LoVo (cell line): ENCODE measurements at regions not wholly inside any gene's neighbourhood (a gene's known extent, or its start where the extent isn't known, plus 50 kb on each side); places are given as distances from the start of the nearest gene placed in this dataset.
"Not testable (repeated sequence)": the region's sequence is repeated elsewhere in the genome, so short reads cannot be mapped to it uniquely, and the experiment has no call there.

Source experiments
- DNase-seq: peaks from one replicate; pipeline ENCODE4 v3.0.0-alpha.2; 2016; ENCODE audit warnings: low spot score

GRCh38 chr2:114066186-114066747, 176.4 kb downstream of the ACTR3 start:
- no peak for DNase-seq

- DNase-seq = no peak
These were observed 178.5 kb downstream of the ACTR3 start for GRCh38 chr2:114068438-114068837.

GRCh38 chr2:114076961-114077360, 187.1 kb downstream of the ACTR3 start:
- no peak for DNase-seq

- no peak for DNase-seq
These were observed 189.6 kb downstream of the ACTR3 start for GRCh38 chr2:114079366-114080004.

- DNase-seq = no peak
These were observed 193.0 kb downstream of the ACTR3 start for GRCh38 chr2:114082731-114083433.

- no peak for DNase-seq
These were observed 194.0 kb downstream of the ACTR3 start for GRCh38 chr2:114083717-114084387.

- DNase-seq = no peak
These were observed 195.3 kb downstream of the ACTR3 start for GRCh38 chr2:114085238-114085637.

GRCh38 chr2:114085992-114086391, 196.1 kb downstream of the ACTR3 start:
- DNase-seq = no peak

- DNase-seq = no peak
These were observed 199.9 kb downstream of the ACTR3 start for GRCh38 chr2:114089636-114090319.

GRCh38 chr2:114091010-114091409, 201.1 kb downstream of the ACTR3 start:
- no peak for DNase-seq

- no peak for DNase-seq
These were observed 218.4 kb downstream of the ACTR3 start for GRCh38 chr2:114108249-114108648.

GRCh38 chr2:114108824-114109416, 219.0 kb downstream of the ACTR3 start:
- no peak for DNase-seq

- no peak for DNase-seq
These were observed 221.4 kb downstream of the ACTR3 start for GRCh38 chr2:114111329-114111728.

- DNase-seq = no peak
These were observed 223.6 kb downstream of the ACTR3 start for GRCh38 chr2:114113518-114113917.

- no peak for DNase-seq
These were observed 228.2 kb downstream of the ACTR3 start for GRCh38 chr2:114118088-114118487.

GRCh38 chr2:114119862-114120261, 230.0 kb downstream of the ACTR3 start:
- no peak for DNase-seq

GRCh38 chr2:114122930-114123329, 233.0 kb downstream of the ACTR3 start:
- DNase-seq = no peak

GRCh38 chr2:114123925-114124324, 234.0 kb downstream of the ACTR3 start:
- DNase-seq = no peak

- DNase-seq = no peak
These were observed 237.5 kb downstream of the ACTR3 start for GRCh38 chr2:114127372-114127771.

- DNase-seq = no peak
These were observed 238.4 kb downstream of the ACTR3 start for GRCh38 chr2:114128263-114128662.

- DNase-seq = no peak
These were observed 238.8 kb downstream of the ACTR3 start for GRCh38 chr2:114128725-114129124.

GRCh38 chr2:114132050-114132449, 242.2 kb downstream of the ACTR3 start:
- DNase-seq = not testable (repeated sequence)
